Mucosa of descending colon (tissue), 3 donors: ENCODE measurements at regions not wholly inside any gene's neighbourhood (a gene's known extent, or its start where the extent isn't known, plus 50 kb on each side); places are given as distances from the start of the nearest gene placed in this dataset.

Experiments
- ATAC-seq: fragments of 200-7000 bp; cut with Tn5 transposase; one replicate; pipeline ENCODE4 v1.9.1; 2020; ENCODE audit warnings: mild to moderate bottlenecking, moderate library complexity
- DNase-seq, 3 donors: peaks; one replicate each; pipeline ENCODE4 v3.0.0-alpha.2; 2020
- H3K36me3 ChIP-seq: fragments of 200-600 bp; one replicate; pipeline ENCODE4 v1.8.0; 2021; ENCODE audit warnings: low read depth, mild to moderate bottlenecking
- H3K4me1 ChIP-seq: fragments of 200-600 bp; one replicate; pipeline ENCODE4 v1.8.0; 2021; ENCODE audit warnings: low read depth, mild to moderate bottlenecking
- H3K4me3 ChIP-seq: fragments of 200-600 bp; one replicate; pipeline ENCODE4 v1.8.0; 2021; ENCODE audit warnings: mild to moderate bottlenecking
- H3K9me3 ChIP-seq: fragments of 200-600 bp; one replicate; pipeline ENCODE4 v1.8.0; 2021; ENCODE audit warnings: mild to moderate bottlenecking
- intact Hi-C, 2 donors: fragments of 100-400 bp; cut with DNase I in 1 of 2; cut with micrococcal nuclease in 1 of 2; formaldehyde crosslinking; loops; one replicate each; pipeline versions ENCODE4 v1.11.0 to v1.11.1; 2022; cut with DNase I, micrococcal nuclease
- TF ChIP-seq, protein P1 (sequence below): fragments of 200-600 bp; IDR thresholded peaks from one replicate; pipeline ENCODE4 v1.8.0; 2022; ENCODE audit warnings: antibody characterized with exemption, mild to moderate bottlenecking
- donor health status: DM: no; HTN: no; CAD: no; lungs with moderate emphysema.
- donor health status: DM: no; HTN: no; CAD: no.
- donor health status: DM: no; HTN: yes; CAD: no.

DNA sequence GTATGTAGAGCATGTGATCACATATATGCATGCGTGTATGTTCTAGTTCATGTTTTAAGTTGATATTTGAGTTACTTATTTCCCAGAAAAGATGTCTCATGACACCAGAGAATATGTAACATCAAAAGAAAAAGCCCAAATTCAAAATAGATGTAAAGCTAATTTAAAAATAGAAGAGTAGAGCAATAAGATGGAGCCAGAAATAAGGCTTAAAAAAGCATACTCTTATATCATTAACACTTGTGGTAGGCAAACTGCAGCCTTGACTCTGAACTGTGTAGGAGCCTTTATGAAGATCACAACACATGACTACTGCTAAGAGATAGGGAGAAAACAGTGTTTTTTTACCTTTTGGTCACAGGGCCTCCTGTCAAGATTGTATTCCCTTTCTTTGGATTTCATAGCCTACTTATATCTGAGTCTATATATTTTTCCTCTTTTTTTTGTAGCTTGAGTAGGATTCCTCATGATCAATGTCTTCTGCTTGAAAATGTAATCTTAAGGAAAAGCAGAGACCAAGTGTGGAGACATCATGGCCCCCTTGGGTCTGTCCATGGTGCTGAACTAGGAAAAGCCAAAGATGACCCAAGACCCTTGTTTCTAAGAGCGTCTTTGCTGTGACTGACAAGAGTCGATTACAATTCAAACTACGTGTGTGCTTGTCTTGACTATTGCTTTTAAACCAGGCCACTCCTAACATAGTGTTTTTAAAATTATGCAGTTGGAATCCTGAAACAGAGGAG lies 390.4 kb downstream of the SHISA9 start:
- ATAC-seq (no peak), DNase-seq (no peak)
- H3K9me3 ChIP-seq: no peaks in the 10 kb centered on the region
- no peak overlapping the region for H3K4me3 ChIP-seq
- H3K4me1 ChIP-seq: no peaks in the 10 kb centered on the region
- no peaks in the 10 kb centered on the region for H3K36me3 ChIP-seq
- intact Hi-C loops: no loop called here
- TF ChIP-seq, protein P1, sequence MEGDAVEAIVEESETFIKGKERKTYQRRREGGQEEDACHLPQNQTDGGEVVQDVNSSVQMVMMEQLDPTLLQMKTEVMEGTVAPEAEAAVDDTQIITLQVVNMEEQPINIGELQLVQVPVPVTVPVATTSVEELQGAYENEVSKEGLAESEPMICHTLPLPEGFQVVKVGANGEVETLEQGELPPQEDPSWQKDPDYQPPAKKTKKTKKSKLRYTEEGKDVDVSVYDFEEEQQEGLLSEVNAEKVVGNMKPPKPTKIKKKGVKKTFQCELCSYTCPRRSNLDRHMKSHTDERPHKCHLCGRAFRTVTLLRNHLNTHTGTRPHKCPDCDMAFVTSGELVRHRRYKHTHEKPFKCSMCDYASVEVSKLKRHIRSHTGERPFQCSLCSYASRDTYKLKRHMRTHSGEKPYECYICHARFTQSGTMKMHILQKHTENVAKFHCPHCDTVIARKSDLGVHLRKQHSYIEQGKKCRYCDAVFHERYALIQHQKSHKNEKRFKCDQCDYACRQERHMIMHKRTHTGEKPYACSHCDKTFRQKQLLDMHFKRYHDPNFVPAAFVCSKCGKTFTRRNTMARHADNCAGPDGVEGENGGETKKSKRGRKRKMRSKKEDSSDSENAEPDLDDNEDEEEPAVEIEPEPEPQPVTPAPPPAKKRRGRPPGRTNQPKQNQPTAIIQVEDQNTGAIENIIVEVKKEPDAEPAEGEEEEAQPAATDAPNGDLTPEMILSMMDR: no peak

DNA sequence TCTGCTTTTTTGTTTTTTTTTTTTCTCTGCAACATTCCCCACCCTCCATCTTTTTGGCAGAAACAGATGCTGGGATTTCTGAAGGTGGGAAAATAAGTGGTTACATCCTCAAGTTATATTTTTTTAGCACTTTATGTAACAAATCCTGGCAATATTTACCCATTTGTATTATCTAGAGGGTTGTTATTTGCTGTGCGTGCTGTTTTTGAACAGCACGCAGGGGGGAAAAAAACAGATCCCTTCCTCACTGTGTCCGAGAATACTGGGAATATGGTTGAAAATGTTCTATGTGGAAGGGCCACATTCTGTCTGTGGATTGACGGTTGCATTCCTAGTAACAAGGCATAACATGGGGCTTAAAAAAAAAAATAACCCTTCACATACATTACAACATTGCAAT lies 394.8 kb downstream of the SHISA9 start:
- ATAC-seq: no peak
- Histone ChIP-seq H3K4me3 (no peak overlapping the region), H3K9me3 (peaks cover 6% of the 10 kb centered on the region), H3K36me3 (no peaks in the 10 kb centered on the region), H3K4me1 (no peaks in the 10 kb centered on the region)
- intact Hi-C loops: no loop called here
- TF ChIP-seq, protein P1: no peak
- DNase-seq: no peak

DNA sequence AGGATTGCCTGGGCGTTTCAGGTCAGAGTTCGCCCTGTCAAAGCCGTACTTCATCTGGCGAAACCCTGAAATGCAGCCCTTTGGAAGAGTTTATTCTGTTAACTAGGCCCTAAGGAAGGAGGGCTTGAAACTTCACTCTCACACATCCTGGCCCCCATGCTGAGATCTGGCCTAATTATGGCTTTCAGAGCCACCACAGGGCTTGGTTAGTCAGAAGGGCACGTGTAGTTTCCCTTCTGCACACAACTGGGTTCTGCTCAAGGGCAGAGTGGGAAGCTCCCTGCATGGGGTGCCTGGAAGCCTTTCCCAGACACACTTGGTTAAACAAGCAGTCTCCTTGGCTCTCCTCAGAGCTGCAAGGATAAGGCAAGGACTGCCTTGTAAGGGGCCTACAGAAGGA lies 397.3 kb downstream of the SHISA9 start:
- TF ChIP-seq, protein P1: no peak
- Histone ChIP-seq H3K4me3 (no peak overlapping the region), H3K36me3 (no peaks in the 10 kb centered on the region), H3K4me1 (no peaks in the 10 kb centered on the region), H3K9me3 (peaks cover 7% of the 10 kb centered on the region)
- ATAC-seq (no peak), DNase-seq (no peak)
- intact Hi-C loops: no loop called here

DNA sequence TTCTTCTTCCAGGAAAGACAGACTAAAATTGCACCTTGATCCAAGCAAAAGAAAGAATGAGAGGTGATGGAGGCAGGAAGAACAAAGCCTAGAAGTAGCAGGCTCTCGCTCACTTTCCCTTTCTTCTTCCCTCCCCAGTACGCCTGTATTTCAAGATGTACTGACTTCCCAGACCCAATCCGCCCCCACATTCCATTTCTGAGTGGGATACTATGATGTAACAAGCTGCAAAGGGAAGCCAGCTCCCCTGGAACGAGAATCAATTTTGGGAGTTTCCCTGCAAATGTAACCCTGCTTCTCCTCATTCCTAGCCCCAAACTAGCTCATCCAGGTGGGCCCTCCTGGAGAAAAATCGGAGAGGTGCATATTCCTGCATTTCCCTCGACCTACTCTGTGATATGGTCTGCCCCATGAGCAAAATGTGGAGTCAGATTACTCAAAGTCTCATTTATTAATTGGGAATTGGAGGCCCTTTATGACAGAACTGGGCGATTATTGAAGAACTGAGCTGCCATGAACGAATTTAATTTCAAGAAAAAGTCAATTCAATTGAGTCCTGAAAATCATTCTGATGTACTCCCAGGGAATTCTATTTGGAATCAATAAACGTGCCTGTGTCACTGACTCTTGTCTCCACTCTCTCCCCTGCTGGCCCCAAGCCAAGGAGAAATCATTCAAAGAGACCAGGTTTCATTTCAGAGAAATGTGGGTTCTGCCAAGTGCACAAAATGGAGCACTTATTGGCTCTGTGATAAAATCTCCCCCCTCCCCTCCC lies 398.9 kb downstream of the SHISA9 start:
- Histone ChIP-seq H3K9me3 (peaks cover 10% of the 10 kb centered on the region), H3K4me1 (no peaks in the 10 kb centered on the region), H3K36me3 (no peaks in the 10 kb centered on the region), H3K4me3 (no peak overlapping the region)
- ATAC-seq (no peak), DNase-seq (no peak)
- TF ChIP-seq, protein P1: no peak
- intact Hi-C loops: no loop called here

DNA sequence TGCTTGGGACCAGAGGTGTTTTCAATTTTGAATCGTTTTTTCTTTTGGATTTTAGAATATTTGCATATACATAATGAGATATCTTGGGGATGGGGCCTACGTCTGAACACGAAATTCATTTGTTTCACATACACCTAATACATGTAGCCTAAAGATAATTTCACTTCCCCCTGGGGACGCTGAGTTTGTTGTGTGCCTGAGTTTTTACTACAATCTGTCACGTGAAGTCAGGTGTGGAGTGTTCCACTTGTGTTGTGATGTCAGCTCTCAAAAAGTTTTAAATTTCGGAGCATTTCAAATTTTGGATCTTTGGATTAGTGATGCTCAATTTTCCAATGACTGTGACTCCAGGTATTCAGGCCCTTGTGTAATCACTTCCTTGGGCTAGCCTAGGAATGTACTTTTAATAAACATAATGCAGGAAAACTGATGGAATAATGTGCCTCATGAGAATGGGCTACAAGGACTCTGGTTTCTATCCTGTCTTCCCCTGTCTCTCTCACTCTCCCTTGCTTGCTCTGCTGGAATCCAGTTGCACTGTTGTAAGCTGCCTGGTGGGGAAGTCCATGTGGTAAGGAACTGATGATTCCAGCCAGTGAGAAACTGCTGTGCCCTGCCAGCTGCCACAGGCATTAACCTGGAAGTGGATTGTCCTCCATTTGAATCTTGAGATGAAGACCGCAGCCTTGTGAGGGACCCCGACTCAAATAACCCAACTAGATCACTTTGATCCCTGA lies 403.8 kb downstream of the SHISA9 start:
- ATAC-seq (no peak), DNase-seq (no peak)
- peaks cover 7% of the 10 kb centered on the region for H3K9me3 ChIP-seq
- H3K36me3 ChIP-seq: no peaks in the 10 kb centered on the region
- H3K4me1 ChIP-seq: no peaks in the 10 kb centered on the region
- no peak overlapping the region for H3K4me3 ChIP-seq
- TF ChIP-seq, protein P1: no peak
- intact Hi-C loops: no loop called here
